Pancreas (tissue), 10 donors: ENCODE measurements at regions not wholly inside any gene's neighbourhood (a gene's known extent, or its start where the extent isn't known, plus 50 kb on each side); places are given as distances from the start of the nearest gene placed in this dataset.

Source experiments
- ATAC-seq, 4 donors: fragments of 200-7000 bp; cut with Tn5 transposase; one replicate each; pipeline versions ENCODE4 v1.8.0 to v1.9.1; 2020; ENCODE audit warnings: mild to moderate bottlenecking in 4 of 4, moderate library complexity in 4 of 4
- DNase-seq, 6 donors: peaks; one replicate each; pipeline ENCODE4 v3.0.0-alpha.2; 2020
- FAIRE-seq: peaks from 2 replicates; lab custom pipeline; 2012; peaks lifted over from hg19 to GRCh38; lab: Jason Lieb, UNC
- H3K27ac ChIP-seq, 4 donors: fragments of 200-600 bp; sonication (generic); 1 replicate in 3 of 4; 2 replicates in 1 of 4; pipeline versions ENCODE4 v1.5.0 to v1.8.0; 2020
- H3K27me3 ChIP-seq, 4 donors: fragments of 200-600 bp; one replicate each; pipeline ENCODE4 v1.8.0; 2021
- H3K36me3 ChIP-seq, 3 donors: fragments of 200-600 bp; sonication (generic) in 1 of 3; one replicate each; pipeline versions ENCODE4 v1.5.0 to v1.8.0; 2020 to 2021
- H3K4me1 ChIP-seq, 3 donors: fragments of 200-600 bp; one replicate each; pipeline ENCODE4 v1.8.0; 2021
- H3K4me3 ChIP-seq, 4 donors: fragments of 200-600 bp; sonication (generic) in 2 of 4; one replicate each; pipeline versions ENCODE4 v1.5.0 to v1.8.0; 2020 to 2021
- H3K9me3 ChIP-seq, 4 donors: fragments of 200-600 bp; one replicate each; pipeline ENCODE4 v1.8.0; 2021
- WGBS, 2 donors: extraction: QIAGEN DNeasy Blood & Tissue Kit; methylation state at CpG; one replicate each; pipeline ENCODE4 v1.1.7; 2013; 5-methylcytosine and 5-hydroxymethylcytosine counted together
- intact Hi-C, 3 donors: fragments of 100-400 bp; cut with DNase I; formaldehyde crosslinking; loops; one replicate each; pipeline versions ENCODE4 v1.11.1 to v1.14.2; 2022
- TF ChIP-seq, protein P1 (sequence below), 4 donors: fragments of 200-600 bp; sonication (generic) in 3 of 4; IDR thresholded peaks; one replicate each; pipeline versions ENCODE4 v1.5.0 to v1.8.0; 2021; ENCODE audit warnings: antibody characterized with exemption in 4 of 4
- donor health status: healthy with polysubstance abuse.
- donor health status: DM: no; HTN: no; CAD: no; lungs with moderate emphysema.
- donor health status: DM: no; HTN: no; CAD: no.
- donor health status: control.
- donor health status: control.
- donor health status: Bipolar disorder and iron deficiency.
- donor health status: DM: yes; HTN: yes; CAD: no.
- donor health status: DM: no; HTN: no; CAD: no.
- donor health status: DM: no; HTN: no; CAD: no.
- donor health status: DM: yes; HTN: yes; CAD: no.

DNA sequence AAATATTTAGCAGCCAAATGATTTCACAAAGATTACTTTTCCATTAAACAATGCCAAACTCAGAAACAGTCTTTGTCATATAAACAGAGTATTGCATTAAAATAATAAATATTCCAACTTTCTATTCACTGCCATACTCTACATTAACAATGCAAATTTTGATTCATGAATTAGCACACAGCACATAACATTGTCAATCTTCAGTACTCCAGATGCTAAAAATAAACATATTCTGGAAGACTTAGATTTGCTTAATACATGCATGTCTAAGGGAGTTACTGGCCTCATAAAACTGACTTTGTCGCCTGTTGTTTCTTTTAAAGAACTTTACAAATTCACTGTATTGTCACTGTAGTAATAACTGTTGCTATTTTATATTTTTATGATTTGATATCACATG is 131.6 kb downstream of the TMEM144 start:
- no peaks in the 10 kb centered on the region for H3K9me3 ChIP-seq
- intact Hi-C loops = no loop called here
- H3K4me1 ChIP-seq = peaks cover 0 to 11% (median 10%) of the 10 kb centered on the region in 3 donors
- WGBS, 2 donors = 89 to 96% methylated on average over 1 of the region's 1 CpG
- DNase-seq (no peak), FAIRE-seq (no peak), ATAC-seq (no peak)
- no peak overlapping the region for H3K4me3 ChIP-seq
- H3K27ac ChIP-seq = no peak overlapping the region
- TF ChIP-seq, protein P1, sequence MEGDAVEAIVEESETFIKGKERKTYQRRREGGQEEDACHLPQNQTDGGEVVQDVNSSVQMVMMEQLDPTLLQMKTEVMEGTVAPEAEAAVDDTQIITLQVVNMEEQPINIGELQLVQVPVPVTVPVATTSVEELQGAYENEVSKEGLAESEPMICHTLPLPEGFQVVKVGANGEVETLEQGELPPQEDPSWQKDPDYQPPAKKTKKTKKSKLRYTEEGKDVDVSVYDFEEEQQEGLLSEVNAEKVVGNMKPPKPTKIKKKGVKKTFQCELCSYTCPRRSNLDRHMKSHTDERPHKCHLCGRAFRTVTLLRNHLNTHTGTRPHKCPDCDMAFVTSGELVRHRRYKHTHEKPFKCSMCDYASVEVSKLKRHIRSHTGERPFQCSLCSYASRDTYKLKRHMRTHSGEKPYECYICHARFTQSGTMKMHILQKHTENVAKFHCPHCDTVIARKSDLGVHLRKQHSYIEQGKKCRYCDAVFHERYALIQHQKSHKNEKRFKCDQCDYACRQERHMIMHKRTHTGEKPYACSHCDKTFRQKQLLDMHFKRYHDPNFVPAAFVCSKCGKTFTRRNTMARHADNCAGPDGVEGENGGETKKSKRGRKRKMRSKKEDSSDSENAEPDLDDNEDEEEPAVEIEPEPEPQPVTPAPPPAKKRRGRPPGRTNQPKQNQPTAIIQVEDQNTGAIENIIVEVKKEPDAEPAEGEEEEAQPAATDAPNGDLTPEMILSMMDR (IDR thresholded peaks at IDR 0.05) = no peak
- no peaks in the 10 kb centered on the region for H3K27me3 ChIP-seq
- no peaks in the 10 kb centered on the region for H3K36me3 ChIP-seq

DNA sequence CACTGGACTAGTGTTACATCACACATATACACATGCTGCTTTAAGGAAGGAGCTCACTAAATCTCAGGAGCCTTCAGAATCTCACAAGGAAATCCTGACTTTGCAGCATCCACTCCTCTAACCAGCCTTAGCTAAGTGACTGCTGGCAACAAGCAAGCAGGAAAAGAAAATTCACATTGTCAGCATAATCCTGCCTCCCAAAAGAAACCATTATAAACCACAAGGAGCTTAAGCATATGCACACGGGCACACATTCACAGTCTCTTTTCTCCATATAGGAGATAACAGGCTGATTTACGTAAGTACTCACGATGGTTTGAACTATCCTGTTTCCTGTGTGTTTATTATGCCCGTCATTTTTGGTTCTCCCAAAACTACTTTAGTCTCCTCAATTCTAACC is 136.3 kb downstream of the TMEM144 start:
- TF ChIP-seq, protein P1 (IDR thresholded peaks at IDR 0.05) = no peak
- intact Hi-C loops = no loop called here
- no peaks in the 10 kb centered on the region for H3K27me3 ChIP-seq
- H3K4me3 ChIP-seq = no peak overlapping the region
- WGBS, 2 donors = 78 to 87% methylated on average over 4 of the region's 4 CpGs
- no peak for ATAC-seq
- H3K36me3 ChIP-seq = no peaks in the 10 kb centered on the region
- no peak for FAIRE-seq
- H3K9me3 ChIP-seq = no peaks in the 10 kb centered on the region
- H3K4me1 ChIP-seq = peaks cover 0 to 11% (median 10%) of the 10 kb centered on the region in 3 donors
- DNase-seq = no peak
- H3K27ac ChIP-seq = no peak overlapping the region

DNA sequence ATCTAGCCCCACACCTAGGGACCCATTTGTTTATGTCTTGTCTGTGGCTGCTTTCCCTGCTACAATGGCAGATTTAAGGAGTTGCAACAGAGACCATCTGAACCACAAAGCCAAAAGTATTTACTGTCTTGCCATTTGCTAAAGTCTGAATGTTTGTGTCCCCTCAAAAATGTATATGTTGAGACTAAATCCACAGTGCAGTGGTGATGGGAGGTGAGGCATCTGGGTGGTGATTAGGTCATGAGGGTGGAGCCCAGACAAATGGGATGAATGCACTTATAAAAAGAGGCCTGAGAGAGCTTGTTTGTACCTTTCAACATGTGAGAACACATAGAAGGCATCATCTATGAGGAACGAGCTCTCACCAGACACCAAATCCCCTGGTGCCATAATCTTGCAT is 137.3 kb downstream of the TMEM144 start:
- 87 to 94% methylated on average over 1 of the region's 1 CpG for WGBS, 2 donors
- no peaks in the 10 kb centered on the region for H3K36me3 ChIP-seq
- H3K9me3 ChIP-seq = no peaks in the 10 kb centered on the region
- H3K27ac ChIP-seq = no peak overlapping the region
- intact Hi-C loops = no loop called here
- DNase-seq = no peak
- no peaks in the 10 kb centered on the region for H3K27me3 ChIP-seq
- TF ChIP-seq, protein P1 (IDR thresholded peaks at IDR 0.05) = no peak
- no peak for FAIRE-seq
- ATAC-seq = no peak
- no peak overlapping the region for H3K4me3 ChIP-seq
- H3K4me1 ChIP-seq = peaks cover 0 to 11% (median 10%) of the 10 kb centered on the region in 3 donors

DNA sequence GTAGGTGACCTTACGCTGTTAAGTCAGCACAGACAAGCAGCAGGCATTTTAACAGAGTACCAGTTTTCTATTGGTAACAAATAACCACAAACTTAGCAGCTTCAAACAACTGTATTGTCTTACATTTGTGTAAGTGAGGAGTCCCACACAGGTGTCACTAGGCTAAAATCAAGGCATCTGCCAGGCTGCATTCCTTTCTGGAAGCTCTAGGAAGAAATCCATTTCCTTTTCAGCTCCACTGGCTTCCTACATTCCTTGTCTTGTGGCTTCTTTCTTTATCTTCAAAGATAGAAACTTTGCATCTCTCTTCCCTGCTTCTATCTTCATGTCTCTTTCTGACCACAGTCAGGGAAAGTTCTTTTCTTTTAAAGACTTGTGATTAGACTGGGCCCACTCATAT is 139.9 kb downstream of the TMEM144 start:
- no peak for ATAC-seq

More for the DNA sequence above, 139.9 kb downstream of the TMEM144 start:
- TF ChIP-seq, protein P1 (IDR thresholded peaks at IDR 0.05) = no peak
- Histone ChIP-seq H3K27ac (no peak overlapping the region), H3K36me3 (no peaks in the 10 kb centered on the region), H3K9me3 (no peaks in the 10 kb centered on the region), H3K27me3 (no peaks in the 10 kb centered on the region), H3K4me3 (no peak overlapping the region), H3K4me1 (no peaks in the 10 kb centered on the region)
- intact Hi-C loops = no loop called here
- WGBS, 2 donors = 96% methylated on average over 1 of the region's 1 CpG
- FAIRE-seq = no peak
- DNase-seq = no peak
